ENCODE measurements at regions not wholly inside any gene's neighbourhood (a gene's known extent, or its start where the extent isn't known, plus 50 kb on each side); places are given as distances from the start of the nearest gene placed in this dataset.

DNA sequence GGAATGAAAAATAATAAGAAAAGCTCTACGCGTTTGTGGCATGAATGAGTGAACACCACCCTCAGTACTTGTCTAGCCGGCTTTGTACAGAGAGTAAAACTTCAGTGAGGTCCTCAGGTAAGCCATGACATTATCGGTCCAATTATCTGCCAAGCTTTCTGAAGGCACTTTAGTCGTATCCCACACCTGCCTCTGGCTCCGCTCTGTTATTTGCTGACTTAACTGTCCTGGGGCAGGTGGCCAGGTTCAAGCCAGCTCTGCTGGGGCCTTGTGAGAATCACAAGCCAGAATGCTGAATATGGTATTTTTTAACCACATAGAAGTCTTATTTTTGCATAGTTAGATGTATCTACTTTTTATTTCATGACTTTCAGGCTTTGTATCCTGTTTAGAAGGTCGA lies 66.0 kb upstream of the FHIP2A start:
- DNase-seq (ENCODE audit: low read depth), result no peak
- TF ChIP-seq, protein P1, sequence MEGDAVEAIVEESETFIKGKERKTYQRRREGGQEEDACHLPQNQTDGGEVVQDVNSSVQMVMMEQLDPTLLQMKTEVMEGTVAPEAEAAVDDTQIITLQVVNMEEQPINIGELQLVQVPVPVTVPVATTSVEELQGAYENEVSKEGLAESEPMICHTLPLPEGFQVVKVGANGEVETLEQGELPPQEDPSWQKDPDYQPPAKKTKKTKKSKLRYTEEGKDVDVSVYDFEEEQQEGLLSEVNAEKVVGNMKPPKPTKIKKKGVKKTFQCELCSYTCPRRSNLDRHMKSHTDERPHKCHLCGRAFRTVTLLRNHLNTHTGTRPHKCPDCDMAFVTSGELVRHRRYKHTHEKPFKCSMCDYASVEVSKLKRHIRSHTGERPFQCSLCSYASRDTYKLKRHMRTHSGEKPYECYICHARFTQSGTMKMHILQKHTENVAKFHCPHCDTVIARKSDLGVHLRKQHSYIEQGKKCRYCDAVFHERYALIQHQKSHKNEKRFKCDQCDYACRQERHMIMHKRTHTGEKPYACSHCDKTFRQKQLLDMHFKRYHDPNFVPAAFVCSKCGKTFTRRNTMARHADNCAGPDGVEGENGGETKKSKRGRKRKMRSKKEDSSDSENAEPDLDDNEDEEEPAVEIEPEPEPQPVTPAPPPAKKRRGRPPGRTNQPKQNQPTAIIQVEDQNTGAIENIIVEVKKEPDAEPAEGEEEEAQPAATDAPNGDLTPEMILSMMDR (conservative IDR thresholded peaks at IDR 0.05; ENCODE audit: control insufficient read depth, insufficient read depth, low read depth, low read length), result no peak
- H3K4me3 ChIP-seq (ENCODE audit: control insufficient read depth, low read depth, low read length), result no peak overlapping the region

DNA sequence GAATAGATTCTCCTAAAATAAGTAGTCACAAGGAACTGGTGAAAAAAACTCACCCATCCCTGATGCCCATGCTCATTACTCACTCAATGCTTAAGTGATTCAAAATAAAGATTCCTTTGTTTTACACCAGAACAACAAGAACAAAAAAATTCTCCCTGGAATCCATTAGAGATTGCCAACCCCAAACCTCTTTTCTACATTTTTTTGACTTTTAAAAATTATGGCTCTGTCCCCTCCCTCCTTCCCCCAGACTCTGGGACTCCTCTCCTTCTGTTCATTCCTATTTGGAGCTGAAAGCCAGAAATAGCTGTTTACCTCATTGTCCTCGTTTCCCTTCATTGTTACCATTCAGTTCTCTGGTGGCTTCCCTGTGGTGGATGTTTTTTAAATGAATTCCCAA lies 63.2 kb upstream of the FHIP2A start:
- no peak for DNase-seq (ENCODE audit: low read depth)
- no peak overlapping the region for H3K4me3 ChIP-seq (ENCODE audit: control insufficient read depth, low read depth, low read length)
- TF ChIP-seq, protein P1 (conservative IDR thresholded peaks at IDR 0.05; ENCODE audit: control insufficient read depth, insufficient read depth, low read depth, low read length), result no peak

DNA sequence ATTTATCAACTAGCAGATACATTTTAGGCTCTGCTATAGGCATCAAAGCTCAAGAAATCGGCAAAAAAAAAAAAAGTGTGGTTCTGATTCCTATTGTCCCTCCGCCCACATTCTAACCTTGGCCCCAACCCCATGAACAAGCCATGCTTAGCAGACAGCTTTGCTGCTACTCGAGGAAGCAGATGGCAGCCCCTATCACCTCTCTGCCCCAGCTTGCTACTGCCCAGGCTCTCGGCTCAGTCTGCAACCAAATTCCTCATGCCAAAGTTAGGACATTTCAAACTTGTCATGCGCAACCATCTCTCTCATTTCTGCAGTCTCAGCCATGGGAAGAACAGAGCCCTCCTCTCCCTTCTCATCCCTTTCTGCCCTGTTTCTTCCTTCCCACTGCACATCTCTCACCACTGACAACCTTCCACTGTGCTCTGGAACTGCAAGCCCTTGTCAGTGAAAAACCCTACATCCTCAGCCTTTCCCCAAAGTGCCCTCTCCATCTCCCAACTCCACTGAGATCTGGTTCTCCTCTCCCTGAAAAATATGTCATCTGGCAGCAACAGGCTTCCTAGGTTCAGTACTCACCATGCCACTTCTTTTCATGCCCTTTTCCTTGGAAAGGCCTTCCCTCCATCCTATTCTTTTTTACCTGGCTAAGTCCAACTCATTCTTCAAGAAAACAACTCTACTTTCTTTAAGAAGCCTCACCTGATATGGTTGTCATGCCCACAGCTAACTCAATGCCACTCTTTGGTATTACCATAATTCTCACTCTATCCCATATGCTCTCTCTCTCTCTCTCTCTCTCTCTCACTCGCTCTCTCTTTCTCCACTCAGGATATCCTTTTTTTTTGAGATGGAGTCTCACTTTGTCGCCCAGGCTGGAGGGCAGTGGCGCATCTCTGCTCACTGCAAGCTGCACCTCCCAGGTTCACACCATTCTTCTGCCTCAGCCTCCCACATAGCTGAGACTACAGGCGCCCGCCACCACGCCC lies 60.1 kb upstream of the FHIP2A start:
- TF ChIP-seq, protein P1 (conservative IDR thresholded peaks at IDR 0.05; ENCODE audit: control insufficient read depth, insufficient read depth, low read depth, low read length), result no peak
- no peak for DNase-seq (ENCODE audit: low read depth)

DNA sequence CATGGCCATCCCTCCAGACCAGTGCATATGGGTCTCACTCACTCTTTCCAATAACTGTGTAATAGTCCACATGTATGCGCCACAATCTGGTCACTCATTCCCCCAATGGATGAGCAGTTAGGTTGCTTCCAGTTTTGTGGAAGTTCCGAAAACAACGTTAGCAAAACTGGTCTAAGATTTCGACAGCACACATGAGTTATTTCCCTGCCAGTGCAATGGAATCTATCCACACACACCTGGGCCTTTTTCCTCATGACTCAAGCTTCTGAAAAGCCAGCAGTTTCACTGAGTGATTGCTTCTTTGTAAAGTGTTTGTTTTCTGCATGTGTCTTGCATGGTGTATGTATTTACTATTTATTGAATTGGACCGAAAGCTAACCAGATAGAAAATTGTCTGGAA lies 58.8 kb upstream of the FHIP2A start:
- TF ChIP-seq, protein P1 (conservative IDR thresholded peaks at IDR 0.05; ENCODE audit: control insufficient read depth, insufficient read depth, low read depth, low read length), result no peak
- DNase-seq (ENCODE audit: low read depth), result no peak
- no peak overlapping the region for H3K4me3 ChIP-seq (ENCODE audit: control insufficient read depth, low read depth, low read length)

More for the DNA sequence above, 60.1 kb upstream of the FHIP2A start:
- no peak overlapping the region for H3K4me3 ChIP-seq (ENCODE audit: control insufficient read depth, low read depth, low read length)

DNA sequence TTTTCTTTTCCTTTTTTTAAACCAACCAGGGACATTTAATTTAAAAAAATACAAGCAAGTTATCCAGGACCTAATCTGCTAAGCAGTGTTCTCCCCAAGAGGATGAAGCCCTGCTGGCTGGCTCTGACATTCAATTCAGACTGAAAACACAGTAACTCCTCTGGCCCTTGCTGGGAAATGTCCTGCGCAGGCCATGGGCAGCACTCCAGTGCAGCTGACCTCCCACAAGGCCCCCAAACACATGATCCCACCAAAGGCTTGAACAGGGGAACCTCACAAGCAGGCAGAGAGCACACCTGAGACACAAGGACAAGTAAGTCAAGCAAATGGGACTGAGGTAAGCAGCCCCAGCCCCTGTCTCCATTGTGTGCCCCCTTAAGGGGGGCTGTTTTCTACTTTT lies 56.9 kb upstream of the FHIP2A start:
- no peak for DNase-seq (ENCODE audit: low read depth)
- H3K4me3 ChIP-seq (ENCODE audit: control insufficient read depth, low read depth, low read length), result no peak overlapping the region
- TF ChIP-seq, protein P1 (conservative IDR thresholded peaks at IDR 0.05; ENCODE audit: control insufficient read depth, insufficient read depth, low read depth, low read length), result no peak

DNA sequence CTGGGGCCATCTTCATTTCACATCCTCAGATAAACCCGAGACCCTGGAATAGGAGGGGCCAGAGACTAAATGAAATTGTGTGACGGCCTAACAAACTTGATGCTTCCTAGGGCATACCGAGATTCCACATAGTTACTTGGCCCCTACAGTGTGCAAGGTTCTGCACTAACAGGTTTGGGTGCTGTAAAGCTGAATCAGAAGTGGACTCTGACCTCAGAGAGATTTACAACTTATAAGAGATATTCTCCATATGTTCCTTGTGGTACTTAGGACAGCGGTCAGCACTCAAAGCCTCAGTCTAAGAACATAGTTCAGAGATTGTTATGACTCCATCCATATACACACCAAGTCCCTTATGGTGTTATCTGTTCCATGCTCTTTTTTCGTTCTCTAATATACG lies 55.1 kb upstream of the FHIP2A start:
- TF ChIP-seq, protein P1 (conservative IDR thresholded peaks at IDR 0.05; ENCODE audit: control insufficient read depth, insufficient read depth, low read depth, low read length), result no peak
- no peak overlapping the region for H3K4me3 ChIP-seq (ENCODE audit: control insufficient read depth, low read depth, low read length)
- DNase-seq (ENCODE audit: low read depth), result no peak
